ENCODE measurements at regions not wholly inside any gene's neighbourhood (a gene's known extent, or its start where the extent isn't known, plus 50 kb on each side); places are given as distances from the start of the nearest gene placed in this dataset.
"Not testable (repeated sequence)": the region's sequence is repeated elsewhere in the genome, so short reads cannot be mapped to it uniquely, and the experiment has no call there.

DNA sequence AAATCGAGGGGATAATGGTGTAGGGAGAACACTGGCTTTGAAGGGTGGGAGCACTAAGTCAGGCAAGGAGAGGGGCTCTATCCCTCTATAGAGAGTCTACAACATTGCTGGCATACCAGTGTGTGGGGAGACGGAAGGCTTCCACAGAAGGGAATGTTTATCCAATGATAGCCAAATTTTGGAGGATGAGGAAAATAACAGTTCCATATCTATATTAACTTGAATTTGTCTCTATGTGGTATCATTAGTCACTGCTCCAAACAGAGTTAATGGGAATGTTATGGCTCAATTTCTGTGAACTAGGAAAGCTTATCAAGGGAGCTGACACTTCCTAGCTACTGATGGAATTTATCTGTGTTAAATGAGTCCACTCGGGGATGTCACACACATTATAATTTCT, 208.9 kb upstream of the PHACTR1 start:
- DNase-seq, result no peak

DNA sequence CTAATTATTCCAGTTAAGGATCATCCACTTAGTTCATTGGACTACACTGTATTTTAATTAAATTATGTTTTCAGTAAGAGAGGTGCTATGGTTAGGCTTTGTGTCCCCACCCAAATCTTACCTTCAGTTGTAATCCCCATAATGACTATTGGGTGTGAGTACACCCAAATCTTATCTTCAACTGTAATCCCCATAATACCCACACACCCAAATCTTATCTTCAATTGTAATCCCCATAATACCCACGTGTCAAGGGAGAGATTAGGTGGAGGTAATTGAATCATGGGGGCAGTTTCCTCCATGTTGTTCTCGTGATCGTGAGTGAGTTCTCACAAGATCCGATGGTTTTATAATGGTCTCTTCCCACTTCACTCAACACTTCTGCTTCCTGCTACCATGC, 208.0 kb upstream of the PHACTR1 start:
- no peak for DNase-seq

DNA sequence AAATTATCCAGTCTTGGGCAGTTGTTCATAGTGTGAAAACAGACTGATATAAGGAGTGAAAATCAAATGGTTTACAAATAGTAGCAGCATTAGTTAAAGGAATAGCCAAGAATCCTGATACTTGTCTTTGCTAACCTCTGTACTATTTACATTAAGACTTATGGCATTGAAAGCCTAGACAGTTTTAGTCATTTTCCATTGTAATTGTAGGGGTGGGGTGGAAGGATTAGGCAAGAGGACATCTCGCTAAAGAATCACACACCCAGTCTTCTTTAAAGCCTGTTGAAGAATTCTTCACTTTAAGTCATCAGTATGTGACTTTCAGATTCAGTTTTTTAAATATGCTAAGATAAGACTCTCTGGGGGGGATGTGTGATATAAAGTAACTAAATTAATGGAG, 207.5 kb upstream of the PHACTR1 start:
- DNase-seq, result no peak

DNA sequence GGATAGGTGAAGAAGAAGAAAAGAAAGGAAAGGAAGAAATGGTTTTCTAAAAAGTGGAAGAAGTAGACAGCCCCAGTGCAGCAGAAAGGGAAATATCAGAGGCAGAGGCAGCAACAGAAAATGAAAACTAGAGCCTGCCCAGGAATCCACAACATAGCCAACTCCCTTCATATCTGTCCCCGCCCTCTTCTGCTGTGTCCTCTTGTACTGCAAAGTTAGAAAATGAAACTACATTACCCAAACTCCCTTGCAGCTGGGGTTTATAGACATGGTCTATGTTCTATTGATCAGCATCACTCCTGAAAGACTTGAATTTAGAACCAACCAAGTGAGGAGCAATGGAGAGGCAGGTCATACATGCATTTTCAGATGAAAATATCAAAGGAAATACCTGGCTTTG, 200.5 kb upstream of the PHACTR1 start:
- DNase-seq, result no peak

DNA sequence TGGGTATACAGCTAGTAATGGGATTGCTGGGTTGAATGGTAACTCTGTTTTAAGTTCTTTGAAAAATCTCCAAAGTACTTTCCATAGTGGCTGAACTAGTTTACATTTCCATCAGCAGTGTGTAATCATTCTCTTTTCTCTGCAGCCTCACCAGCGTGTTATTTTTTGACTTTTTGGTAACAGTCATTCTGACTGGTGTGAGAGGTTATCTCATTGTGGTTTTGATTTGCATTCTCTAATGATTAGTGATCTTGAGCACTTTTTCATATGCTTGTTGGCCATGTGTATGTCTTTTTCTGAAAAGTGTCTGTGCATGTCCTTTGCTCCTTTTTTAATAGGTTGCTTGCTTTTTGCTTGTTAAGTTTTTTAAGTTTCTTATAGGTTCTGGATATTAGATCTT, 194.2 kb upstream of the PHACTR1 start:
- no peak for DNase-seq

DNA sequence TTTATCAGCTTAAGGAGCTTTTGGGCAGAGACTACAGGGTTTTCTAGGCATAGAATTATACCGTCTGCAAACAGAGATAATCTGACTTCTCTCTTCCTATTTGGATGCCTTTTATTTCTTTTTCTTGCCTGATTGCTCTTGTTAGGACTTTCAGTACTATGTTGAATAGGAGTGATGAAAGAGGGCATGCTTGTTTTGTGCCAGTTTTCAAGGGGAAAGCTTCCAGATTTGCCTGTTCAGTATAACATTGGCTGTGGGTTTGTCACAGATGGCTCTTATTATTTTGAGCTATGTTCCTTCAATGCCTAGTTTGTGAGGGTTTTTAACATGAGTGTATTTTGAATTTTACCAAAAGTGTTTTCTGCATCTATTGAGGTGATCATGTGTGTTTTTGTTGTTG, 192.8 kb upstream of the PHACTR1 start:
- no peak for DNase-seq

DNA sequence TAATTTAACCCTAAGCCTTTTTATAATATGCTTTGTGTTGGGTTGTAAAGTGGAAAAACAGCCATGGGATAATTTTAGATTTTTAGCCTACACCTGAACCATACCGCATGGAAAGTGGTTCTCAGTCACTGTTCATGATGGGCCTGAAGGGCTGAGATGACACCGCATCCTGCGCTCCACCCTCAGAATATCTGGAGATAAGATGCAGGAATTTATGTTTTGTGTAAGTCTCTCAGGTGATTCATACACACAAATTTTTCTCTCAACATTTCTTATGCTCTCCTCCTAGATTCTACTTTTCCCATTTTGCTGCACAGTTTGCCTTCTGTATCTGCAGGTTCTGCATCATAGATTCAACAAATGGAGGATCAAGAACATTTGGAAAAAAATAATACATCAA, 191.3 kb upstream of the PHACTR1 start:
- DNase-seq, result no peak

DNA sequence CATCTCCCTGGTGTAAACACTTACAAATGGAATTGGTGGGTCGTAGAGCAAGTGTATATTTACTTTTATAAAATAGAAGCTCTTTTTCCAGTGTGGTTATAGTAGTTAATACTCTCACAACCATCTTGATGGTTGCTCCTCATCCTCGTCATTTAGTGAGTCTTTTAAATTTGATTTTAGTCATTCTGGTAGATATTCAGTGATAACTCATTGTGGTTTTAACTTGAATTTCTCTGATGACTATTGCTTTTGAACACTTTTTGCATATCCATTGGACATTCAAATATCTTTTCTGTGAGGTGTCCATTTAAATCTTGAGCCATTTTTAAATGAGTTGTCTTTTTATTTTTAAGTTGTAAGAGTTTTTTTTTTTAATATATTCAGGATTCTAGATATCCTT, 189.2 kb upstream of the PHACTR1 start:
- no peak for DNase-seq

DNA sequence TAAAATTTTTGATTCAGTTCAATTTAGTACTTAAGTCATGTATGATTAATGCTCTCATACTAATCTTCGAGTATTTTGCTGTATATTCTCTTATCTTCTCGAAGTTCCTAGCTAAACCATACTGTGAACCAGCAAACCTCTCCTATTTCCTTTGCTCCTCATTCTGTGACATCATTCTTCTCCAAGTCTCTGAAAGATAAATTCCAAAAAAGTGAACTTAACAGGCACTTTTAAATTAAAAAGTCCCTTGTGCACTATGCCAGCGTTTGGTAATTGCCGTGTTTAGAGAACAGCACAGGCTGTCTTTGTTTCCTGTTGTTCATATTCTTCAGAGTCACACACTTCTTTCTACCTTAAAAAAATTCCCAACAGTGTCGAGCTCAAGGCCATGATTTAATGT, 188.4 kb upstream of the PHACTR1 start:
- DNase-seq, result no peak

DNA sequence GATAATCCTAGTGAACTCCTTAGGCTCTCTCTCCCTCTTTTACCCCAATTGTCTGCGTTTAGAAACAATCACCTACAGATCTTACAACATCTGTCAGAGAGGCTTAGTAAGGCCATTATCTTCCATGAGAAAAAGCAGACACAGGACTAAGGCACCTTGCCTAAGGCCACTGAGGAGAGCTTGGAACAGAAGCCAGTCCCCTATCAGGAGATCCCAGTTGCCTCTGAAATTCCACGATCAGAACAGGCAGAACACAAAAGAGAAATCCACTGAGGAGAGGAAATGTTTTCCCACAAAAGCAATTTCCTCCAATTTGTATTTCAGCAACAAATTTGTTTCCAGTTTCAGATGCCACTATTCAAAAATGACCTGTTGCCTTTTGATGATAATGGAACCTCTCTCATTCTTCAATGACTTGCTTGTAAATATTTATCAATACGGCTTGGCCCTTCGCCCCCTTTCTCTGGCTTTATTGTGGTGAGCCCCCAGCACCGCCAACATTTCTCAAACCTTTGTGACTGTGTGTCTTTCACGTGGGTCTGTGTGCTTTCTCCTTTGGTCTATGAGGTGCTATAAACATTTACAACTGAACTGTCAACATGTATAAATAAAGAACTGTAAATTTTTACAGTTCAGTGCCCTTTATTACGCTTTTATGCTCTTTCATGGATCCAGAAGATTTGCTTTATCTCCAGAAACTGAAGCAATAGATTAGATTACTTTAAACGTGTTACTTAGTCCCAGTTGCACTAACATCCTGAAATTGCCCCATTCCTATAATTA, 187.8 kb upstream of the PHACTR1 start:
- DNase-seq, result no peak

DNA sequence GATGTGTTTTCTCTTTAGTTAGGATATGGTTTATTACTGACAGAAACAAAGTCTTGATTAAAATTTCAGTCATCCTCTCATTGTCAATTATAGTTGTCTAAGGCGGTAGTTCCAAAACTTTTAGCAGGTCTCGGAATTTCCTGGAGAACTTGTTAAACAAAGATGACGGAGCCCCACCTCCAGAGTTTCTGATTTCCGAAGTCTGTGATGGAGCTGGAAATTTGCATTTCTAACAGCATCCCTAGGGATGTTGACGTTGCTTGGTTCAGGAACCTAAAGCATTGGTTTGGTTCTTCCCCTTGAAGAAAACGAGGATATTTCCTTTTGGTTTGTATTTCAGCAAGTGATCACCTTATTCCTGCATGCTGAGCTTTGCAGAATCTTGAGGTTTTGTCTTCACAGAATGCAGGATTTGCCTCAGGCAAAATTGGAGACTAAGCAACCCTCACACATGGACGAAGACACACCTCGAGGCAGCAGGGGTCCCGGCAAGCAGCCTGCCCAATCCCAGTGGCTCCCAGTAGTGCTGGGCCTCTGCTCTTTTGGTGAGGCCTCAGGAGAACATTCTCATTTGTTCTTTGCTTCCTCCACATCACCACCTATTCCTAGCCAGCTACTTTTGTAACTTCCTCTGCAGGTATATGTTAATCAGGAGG, 187.1 kb upstream of the PHACTR1 start:
- no peak for DNase-seq

DNA sequence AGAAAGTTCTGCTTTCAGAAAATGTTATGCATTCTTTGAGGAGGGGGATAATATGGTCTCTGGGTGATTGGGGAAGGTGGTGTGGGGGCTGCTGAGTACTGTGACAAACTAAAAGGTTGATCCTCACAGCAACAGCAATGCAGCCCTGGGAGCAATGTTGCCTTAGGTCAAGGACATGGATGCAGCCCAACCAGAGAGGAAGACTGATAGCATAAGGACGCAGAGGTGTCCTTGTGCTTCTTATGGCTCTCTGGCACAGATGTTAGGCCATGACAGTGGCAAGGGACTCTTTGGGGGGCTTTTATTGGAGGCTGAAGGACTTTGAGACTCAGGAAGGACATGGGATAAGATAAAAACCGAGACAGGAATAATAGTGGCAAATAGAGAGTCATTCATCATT, 186.2 kb upstream of the PHACTR1 start:
- no peak for DNase-seq

DNA sequence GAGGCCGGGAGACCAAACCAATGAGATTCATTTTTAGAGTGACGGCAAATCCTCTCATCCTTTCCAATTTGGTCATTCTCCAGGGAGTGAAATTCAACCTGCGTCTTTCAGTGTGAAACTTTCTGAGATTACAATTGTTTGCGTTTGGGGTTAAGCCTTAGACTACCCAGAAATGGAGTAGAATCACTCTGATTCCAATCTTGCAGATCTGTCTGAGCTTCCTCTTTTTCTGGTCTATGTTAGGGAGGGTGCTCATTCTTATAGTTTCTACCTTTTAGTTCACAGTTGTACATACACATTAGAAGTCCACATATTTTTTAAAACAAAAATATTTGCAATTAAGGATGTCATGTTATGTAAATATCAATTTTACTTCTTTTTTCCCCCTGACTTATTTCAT, 183.0 kb upstream of the PHACTR1 start:
- no peak for DNase-seq

DNA sequence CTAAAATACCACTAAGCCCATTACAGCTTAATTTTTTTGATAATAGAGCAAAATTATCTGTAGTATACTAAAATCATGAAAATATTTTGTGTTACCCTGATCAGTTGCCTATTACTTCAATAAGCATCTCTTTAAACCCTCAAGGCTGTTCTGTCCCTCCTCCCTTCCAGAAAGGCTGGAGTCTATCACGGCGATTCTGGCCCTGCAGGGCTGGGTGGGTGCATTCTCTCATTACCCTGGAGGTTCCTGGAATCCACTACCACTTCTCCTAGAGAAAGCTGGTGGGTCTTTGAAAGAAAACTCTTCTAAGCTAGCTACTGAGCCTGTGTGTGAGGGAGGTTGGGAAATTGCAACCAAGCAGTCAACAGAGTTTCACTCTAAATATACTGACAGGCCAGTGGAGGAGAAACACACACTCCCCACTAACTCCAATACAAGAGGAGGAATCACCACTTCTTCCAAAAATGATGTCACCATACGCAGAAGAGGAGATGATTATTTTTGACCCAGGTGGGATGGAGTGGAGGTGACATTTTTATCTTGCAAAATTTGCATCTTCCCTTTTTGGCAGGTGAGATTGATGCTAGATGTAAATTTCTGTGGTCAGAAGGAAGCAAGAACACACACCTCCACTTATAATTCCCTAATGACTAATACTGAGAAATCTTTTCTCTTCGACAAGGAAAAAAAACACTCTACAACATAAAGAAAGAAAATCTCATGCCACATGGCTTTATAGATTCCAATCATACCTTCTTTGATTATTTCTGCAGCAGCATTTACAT, 182.3 kb upstream of the PHACTR1 start:
- DNase-seq, result no peak

DNA sequence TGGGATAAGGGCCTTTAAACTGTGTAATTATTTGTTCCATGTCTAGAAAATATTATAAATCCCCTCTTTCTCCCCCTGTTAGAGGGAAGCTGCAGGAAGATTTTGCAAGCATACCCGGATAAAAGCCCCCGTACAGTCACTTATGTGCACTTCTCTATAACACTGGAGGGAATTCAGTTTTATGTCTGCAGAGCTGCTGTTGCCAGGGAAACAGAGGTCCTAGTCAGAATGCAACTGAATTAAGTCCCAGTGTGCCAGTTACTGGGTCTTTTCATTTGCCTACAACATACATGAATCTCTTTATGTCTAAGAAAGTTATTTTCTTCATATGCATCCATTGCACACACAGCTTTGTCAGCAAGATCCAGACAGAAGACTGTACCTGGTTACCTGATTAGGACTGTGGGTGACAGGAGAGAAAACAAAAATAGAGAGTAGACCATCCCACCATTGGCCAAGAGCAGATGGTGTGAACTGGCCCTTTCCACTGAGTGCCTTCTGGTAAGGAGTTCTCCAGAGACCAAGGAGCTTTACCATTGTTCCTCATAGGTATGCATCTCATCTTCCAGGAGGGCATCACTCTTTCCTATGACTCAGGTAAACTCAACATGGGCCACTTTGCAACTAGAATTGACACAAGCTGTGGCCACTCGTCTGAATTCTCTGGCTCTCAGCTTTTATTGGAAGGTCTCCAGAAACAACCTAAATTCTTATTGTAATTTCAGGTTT, 180.8 kb upstream of the PHACTR1 start:
- DNase-seq, result no peak

DNA sequence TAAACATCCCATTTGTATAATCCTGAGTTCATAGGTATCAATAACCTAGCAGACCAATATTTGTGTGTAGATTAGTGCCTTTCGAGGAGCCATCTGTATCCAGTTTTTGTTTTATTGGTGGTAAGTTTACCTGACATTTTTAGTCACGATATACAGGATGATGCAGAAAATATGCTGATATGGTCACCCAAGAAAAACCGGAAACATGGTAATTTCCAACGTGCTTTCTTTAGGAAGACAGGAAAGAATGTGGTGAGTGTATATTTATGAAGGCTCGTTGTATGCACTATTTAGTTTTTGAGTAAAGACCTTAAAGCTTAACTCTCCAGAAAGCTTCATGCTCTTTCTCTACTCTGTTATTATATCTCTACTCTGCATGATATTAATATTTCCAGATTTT, 180.2 kb upstream of the PHACTR1 start:
- no peak for DNase-seq

DNA sequence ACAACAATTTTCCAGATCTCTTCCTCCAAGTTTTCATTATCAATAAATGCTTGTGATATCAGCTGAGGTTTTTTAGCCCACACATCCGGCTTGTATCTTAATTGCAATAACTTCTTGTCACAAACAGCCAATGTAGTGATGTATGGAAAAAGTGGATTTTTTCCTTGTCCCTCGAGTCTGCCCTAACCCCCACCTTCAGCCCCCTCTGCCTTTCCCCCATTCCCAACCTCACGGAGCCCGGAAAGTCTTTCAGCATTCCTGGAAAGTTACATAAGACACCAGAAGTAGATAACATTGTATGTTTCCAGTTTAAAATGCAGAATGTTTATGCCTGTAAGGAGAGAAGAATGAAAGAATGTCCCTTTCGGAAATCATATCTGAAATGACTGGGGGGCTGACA, 179.2 kb upstream of the PHACTR1 start:
- DNase-seq, result no peak

DNA sequence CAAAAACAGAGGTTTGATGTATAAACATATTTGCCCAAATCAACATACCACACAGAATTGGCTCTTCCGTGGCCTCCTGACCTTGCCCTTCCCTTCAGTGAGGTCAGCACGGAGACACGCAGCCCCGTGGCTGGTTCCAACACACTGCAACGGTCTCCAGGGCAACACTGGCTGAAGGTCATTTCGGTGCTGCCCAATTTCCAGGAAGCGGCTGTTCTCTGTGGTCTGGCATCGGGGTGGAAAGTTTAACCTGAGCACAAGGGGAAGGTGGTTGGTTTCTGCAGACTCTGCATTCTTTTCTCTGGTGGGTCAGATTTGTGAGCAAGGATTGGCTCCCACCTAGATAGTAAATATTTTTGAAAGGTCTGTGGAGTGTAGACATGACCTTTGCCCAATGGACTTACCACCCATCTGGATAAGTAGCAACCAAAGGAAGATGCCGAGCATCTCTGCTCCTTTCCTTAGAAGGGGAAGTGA, 177.6 kb upstream of the PHACTR1 start:
- DNase-seq, result no peak

DNA sequence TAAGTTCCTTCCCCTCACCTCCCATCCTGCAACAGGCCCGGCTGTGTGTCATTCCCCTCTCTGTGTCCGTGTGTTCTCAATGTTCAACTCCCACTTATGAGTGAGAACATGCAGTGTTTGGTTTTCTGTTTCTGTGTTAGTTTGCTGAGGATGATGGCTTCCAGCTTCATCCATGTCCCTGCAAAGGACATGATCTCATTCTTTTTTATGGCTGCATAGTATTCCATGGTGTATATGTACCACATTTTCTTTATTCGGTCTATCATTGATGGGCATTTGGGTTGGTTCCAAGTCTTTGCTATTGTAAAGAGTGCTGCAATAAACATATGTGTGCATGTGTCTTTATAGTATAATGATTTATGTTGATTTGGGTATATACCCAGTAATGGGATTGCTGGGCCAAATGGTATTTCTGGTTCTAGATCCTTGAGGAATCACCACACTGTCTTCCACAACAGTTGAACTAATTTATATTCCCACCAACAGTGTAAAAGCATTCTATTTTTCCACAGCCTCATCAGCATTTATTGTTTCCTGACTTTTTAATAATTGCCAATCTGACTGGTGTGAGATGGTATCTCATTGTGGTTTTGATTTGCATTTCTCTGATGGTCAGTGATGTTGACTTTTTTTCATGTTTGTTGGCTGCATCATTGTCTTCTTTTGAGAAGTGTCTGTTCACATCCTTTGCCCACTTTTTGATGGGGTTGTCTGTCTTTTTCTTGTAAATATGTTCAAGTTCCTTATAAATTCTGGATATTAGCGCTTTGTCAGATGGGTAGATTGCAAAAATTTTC, 174.1 kb upstream of the PHACTR1 start:
- DNase-seq, result not testable (repeated sequence)

DNA sequence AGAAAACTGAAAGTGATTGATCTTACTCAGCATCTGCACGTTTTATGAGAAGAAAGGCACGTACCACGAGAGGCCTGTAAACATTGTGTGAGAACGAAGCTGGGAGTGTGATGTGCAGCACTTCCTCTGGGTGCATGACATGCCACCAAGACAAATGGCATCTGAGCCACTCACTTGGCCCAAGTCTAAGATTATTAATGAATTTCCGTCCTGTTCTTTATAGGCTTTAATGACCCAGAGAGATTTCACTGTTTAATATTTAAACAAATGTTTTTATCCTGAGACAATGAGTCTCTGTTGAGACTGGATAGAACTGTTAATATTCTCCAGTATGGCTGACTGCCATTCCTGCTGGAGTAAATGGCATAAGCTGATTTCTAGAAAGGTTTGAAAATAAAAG, 172.6 kb upstream of the PHACTR1 start:
- no peak for DNase-seq
